Osteocyte (in vitro differentiated cells): ENCODE measurements at regions not wholly inside any gene's neighbourhood (a gene's known extent, or its start where the extent isn't known, plus 50 kb on each side); places are given as distances from the start of the nearest gene placed in this dataset.
"Not testable (repeated sequence)": the region's sequence is repeated elsewhere in the genome, so short reads cannot be mapped to it uniquely, and the experiment has no call there.

Experiments
- DNase-seq: peaks from one replicate; pipeline ENCODE4 v3.0.0; 2021; ENCODE audit warnings: mixed read lengths; ENCODE audit not compliant: unreplicated experiment; ENCODE audit errors: extremely low spot score
- H3K27ac Mint-ChIP-seq: one replicate; pipeline ENCODE4 v1.8.0; 2021; ENCODE audit warnings: mild to moderate bottlenecking, mixed read lengths; ENCODE audit not compliant: unreplicated experiment
- H3K27me3 Mint-ChIP-seq: one replicate; pipeline ENCODE4 v1.8.0; 2021; ENCODE audit warnings: mixed read lengths; ENCODE audit not compliant: unreplicated experiment
- H3K36me3 Mint-ChIP-seq: one replicate; pipeline ENCODE4 v1.8.0; 2021; ENCODE audit warnings: mixed read lengths; ENCODE audit not compliant: unreplicated experiment
- H3K4me1 Mint-ChIP-seq: one replicate; pipeline ENCODE4 v1.8.0; 2021; ENCODE audit warnings: mixed read lengths; ENCODE audit not compliant: unreplicated experiment
- H3K4me3 Mint-ChIP-seq: one replicate; pipeline ENCODE4 v1.8.0; 2021; ENCODE audit warnings: mild to moderate bottlenecking, moderate library complexity, mixed read lengths; ENCODE audit not compliant: unreplicated experiment
- H3K9me3 Mint-ChIP-seq: one replicate; pipeline ENCODE4 v1.8.0; 2021; ENCODE audit warnings: mixed read lengths; ENCODE audit not compliant: unreplicated experiment
- TF ChIP-seq, protein P1 (sequence below): fragments of 200-600 bp; sonication (generic); IDR thresholded peaks from 2 replicates; pipeline ENCODE4 v1.5.0; 2021; ENCODE audit warnings: antibody characterized with exemption, mild to moderate bottlenecking, moderate library complexity

GRCh38 chr13:84096216-84096615 lies 213.9 kb upstream of the SLITRK1 start:
- H3K36me3 Mint-ChIP-seq, result no peaks in the 10 kb centered on the region
- no peaks in the 10 kb centered on the region for H3K27me3 Mint-ChIP-seq
- TF ChIP-seq, protein P1, sequence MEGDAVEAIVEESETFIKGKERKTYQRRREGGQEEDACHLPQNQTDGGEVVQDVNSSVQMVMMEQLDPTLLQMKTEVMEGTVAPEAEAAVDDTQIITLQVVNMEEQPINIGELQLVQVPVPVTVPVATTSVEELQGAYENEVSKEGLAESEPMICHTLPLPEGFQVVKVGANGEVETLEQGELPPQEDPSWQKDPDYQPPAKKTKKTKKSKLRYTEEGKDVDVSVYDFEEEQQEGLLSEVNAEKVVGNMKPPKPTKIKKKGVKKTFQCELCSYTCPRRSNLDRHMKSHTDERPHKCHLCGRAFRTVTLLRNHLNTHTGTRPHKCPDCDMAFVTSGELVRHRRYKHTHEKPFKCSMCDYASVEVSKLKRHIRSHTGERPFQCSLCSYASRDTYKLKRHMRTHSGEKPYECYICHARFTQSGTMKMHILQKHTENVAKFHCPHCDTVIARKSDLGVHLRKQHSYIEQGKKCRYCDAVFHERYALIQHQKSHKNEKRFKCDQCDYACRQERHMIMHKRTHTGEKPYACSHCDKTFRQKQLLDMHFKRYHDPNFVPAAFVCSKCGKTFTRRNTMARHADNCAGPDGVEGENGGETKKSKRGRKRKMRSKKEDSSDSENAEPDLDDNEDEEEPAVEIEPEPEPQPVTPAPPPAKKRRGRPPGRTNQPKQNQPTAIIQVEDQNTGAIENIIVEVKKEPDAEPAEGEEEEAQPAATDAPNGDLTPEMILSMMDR, result no peak
- H3K4me3 Mint-ChIP-seq, result no peak overlapping the region
- no peaks in the 10 kb centered on the region for H3K4me1 Mint-ChIP-seq
- no peaks in the 10 kb centered on the region for H3K9me3 Mint-ChIP-seq
- no peak overlapping the region for H3K27ac Mint-ChIP-seq
- DNase-seq, result no peak

DNA sequence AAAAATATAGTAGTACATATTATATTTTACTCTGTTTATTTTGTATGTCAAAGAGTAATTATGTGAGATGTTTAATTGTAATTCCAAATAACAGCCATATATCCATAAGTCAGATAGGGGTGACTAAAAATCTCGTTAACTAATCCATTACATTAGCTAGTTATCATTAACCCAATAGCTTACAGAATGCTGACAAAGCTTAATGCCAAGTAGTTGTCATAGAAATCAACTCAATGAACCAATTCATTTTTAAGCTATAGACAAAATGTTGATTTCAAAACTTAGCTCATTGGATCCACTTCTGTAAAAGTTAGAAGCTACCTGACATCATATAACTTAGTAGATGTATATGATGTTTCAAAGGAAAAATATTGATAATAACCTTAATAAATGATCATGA lies 206.7 kb upstream of the SLITRK1 start:
- no peaks in the 10 kb centered on the region for H3K36me3 Mint-ChIP-seq
- H3K27ac Mint-ChIP-seq, result no peak overlapping the region
- no peaks in the 10 kb centered on the region for H3K9me3 Mint-ChIP-seq
- no peaks in the 10 kb centered on the region for H3K4me1 Mint-ChIP-seq
- TF ChIP-seq, protein P1, result no peak
- DNase-seq, result no peak
- no peaks in the 10 kb centered on the region for H3K27me3 Mint-ChIP-seq
- H3K4me3 Mint-ChIP-seq, result no peak overlapping the region

- DNase-seq, result no peak
- TF ChIP-seq, protein P1, result no peak
- H3K27me3 Mint-ChIP-seq, result no peaks in the 10 kb centered on the region
Measured at GRCh38 chr13:84086847-84087162, 204.5 kb upstream of the SLITRK1 start.

DNA sequence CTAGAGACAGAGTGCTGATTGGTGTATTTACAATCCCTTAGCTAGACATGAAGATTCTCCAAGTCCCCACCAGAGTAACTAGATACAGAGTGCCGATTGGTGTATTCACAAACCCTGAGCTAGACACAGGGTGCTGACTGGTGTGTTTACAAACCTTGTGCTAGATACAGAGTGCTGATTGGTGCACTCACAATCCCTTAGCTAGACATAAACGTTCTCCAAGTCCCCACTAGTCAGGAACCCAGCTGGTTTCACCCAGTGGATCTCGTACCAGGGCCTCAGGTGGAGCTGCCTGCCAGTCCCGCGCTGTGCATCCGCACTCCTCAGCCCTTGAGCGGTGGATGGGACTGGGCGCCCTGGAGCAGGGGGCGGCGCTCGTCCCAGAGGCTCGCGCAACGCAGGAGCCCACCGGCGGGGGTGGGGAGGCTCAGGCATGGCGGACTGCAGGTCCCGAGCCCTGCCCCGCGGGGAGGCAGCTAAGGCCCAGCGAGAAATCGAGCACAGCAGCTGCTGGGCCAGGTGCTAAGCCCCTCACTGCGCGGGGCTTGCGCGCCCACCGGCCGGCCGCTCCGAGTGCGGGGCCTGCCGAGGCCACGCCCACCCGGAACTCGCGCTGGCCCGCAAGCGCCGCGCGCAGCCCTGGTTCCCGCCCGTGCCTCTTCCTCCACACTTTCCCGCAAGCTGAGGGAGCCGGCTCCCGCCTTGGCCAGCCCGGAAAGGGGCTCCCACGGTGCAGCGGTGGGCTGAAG lies 204.0 kb upstream of the SLITRK1 start:
- H3K4me3 Mint-ChIP-seq, H3K27ac Mint-ChIP-seq, DNase-seq, H3K36me3 Mint-ChIP-seq, H3K9me3 Mint-ChIP-seq, H3K27me3 Mint-ChIP-seq, H3K4me1 Mint-ChIP-seq: not testable (repeated sequence)

More at GRCh38 chr13:84086847-84087162, 204.5 kb upstream of the SLITRK1 start:
- H3K4me3 Mint-ChIP-seq, result no peak overlapping the region
- no peaks in the 10 kb centered on the region for H3K9me3 Mint-ChIP-seq
- H3K36me3 Mint-ChIP-seq, result no peaks in the 10 kb centered on the region
- no peak overlapping the region for H3K27ac Mint-ChIP-seq
- H3K4me1 Mint-ChIP-seq, result no peaks in the 10 kb centered on the region

- TF ChIP-seq, protein P1, result no peak
- Mint-ChIP-seq H3K4me3 (no peak overlapping the region), H3K27me3 (no peaks in the 10 kb centered on the region), H3K27ac (no peak overlapping the region), H3K36me3 (no peaks in the 10 kb centered on the region), H3K9me3 (no peaks in the 10 kb centered on the region), H3K4me1 (peaks cover 2% of the 10 kb centered on the region)
- no peak for DNase-seq
Measured at GRCh38 chr13:84082462-84082861, 200.2 kb upstream of the SLITRK1 start.
